SK-N-SH treated with all-trans-retinoic acid at 6 μM for 48 hours (cell line): ENCODE measurements at regions not wholly inside any gene's neighbourhood (a gene's known extent, or its start where the extent isn't known, plus 50 kb on each side); places are given as distances from the start of the nearest gene placed in this dataset.

Source experiments
- ATAC-seq: fragments of 200-7000 bp; cut with Tn5 transposase; 3 replicates; pipeline ENCODE4 v1.9.1; 2020; ENCODE audit warnings: mild to moderate bottlenecking, moderate library complexity
- ARNTL ChIP-seq: fragments of 450-650 bp; formaldehyde crosslinking; IDR thresholded peaks from 2 replicates; pipeline ENCODE4 v1.5.0; 2020; ENCODE audit warnings: low read depth, mild to moderate bottlenecking, moderate library complexity, borderline replicate concordance
- BACH2 ChIP-seq: fragments of 250-450 bp; sonication (Bioruptor Pico); IDR thresholded peaks from 2 replicates; pipeline ENCODE4 v1.9.0; 2021; ENCODE audit warnings: mild to moderate bottlenecking, borderline replicate concordance
- CREB5 ChIP-seq: fragments of 250-450 bp; sonication (Bioruptor Pico); IDR thresholded peaks from 2 replicates; pipeline ENCODE4 v1.5.1; 2020; ENCODE audit warnings: low read depth, mild to moderate bottlenecking, moderate library complexity
- CSDC2 ChIP-seq: fragments of 250-450 bp; sonication (Bioruptor Pico); IDR thresholded peaks from 2 replicates; pipeline ENCODE4 v1.5.0; 2020; ENCODE audit warnings: mild to moderate bottlenecking, moderate library complexity
- CSRNP3 ChIP-seq: fragments of 250-450 bp; sonication (Bioruptor Pico); IDR thresholded peaks from 2 replicates; pipeline ENCODE4 v1.5.1; 2021; ENCODE audit warnings: mild to moderate bottlenecking, moderate library complexity
- ESRRG ChIP-seq: fragments of 250-450 bp; sonication (Bioruptor Pico); IDR thresholded peaks from 2 replicates; pipeline ENCODE4 v1.6.1; 2021; ENCODE audit warnings: mild to moderate bottlenecking
- GLIS3 ChIP-seq: fragments of 250-450 bp; sonication (Bioruptor Pico); IDR thresholded peaks from 2 replicates; pipeline ENCODE4 v1.5.0; 2020; ENCODE audit warnings: mild to moderate bottlenecking, moderate library complexity
- ISL1 ChIP-seq: fragments of 250-450 bp; sonication (Bioruptor Pico); IDR thresholded peaks from 2 replicates; pipeline ENCODE4 v2.1.2; 2022; ENCODE audit warnings: mild to moderate bottlenecking, moderate library complexity
- OSR1 ChIP-seq: fragments of 250-450 bp; sonication (Bioruptor Pico); IDR thresholded peaks from 2 replicates; pipeline ENCODE4 v1.8.0; 2022; ENCODE audit warnings: moderate library complexity, mild to moderate bottlenecking, inconsistent platforms
- PATZ1 ChIP-seq: fragments of 250-450 bp; sonication (Bioruptor Pico); IDR thresholded peaks from 2 replicates; pipeline ENCODE4 v1.8.0; 2020; ENCODE audit warnings: mild to moderate bottlenecking, moderate library complexity, borderline replicate concordance
- POU6F1 ChIP-seq: fragments of 250-450 bp; sonication (Bioruptor Pico); IDR thresholded peaks from 2 replicates; pipeline ENCODE4 v1.8.0; 2021; ENCODE audit warnings: low read depth, mild to moderate bottlenecking, moderate library complexity, borderline replicate concordance
- PPARA ChIP-seq: fragments of 250-450 bp; sonication (Bioruptor Pico); IDR thresholded peaks from 2 replicates; pipeline ENCODE4 v1.5.0; 2020; ENCODE audit warnings: mild to moderate bottlenecking, borderline replicate concordance
- RARB ChIP-seq: fragments of 250-450 bp; sonication (Bioruptor Pico); IDR thresholded peaks from 2 replicates; pipeline ENCODE4 v1.8.0; 2021; ENCODE audit warnings: mild to moderate bottlenecking, moderate library complexity
- SNAI2 ChIP-seq: fragments of 250-450 bp; sonication (Bioruptor Pico); IDR thresholded peaks from 2 replicates; pipeline ENCODE4 v1.5.0; 2020; ENCODE audit warnings: mild to moderate bottlenecking, moderate library complexity
- TCF4 ChIP-seq: fragments of 250-450 bp; sonication (Bioruptor Pico); IDR thresholded peaks from 2 replicates; pipeline ENCODE4 v1.8.0; 2021; ENCODE audit warnings: mild to moderate bottlenecking, moderate library complexity, borderline replicate concordance
- TOX ChIP-seq: fragments of 250-450 bp; sonication (Bioruptor Pico); IDR thresholded peaks from 2 replicates; pipeline ENCODE4 v1.8.0; 2021; ENCODE audit warnings: mild to moderate bottlenecking, moderate library complexity, borderline replicate concordance
- ZC3H10 ChIP-seq: fragments of 250-450 bp; sonication (Bioruptor Pico); IDR thresholded peaks from 2 replicates; pipeline ENCODE4 v1.5.1; 2021; ENCODE audit warnings: mild to moderate bottlenecking, moderate library complexity
- ZFP3 ChIP-seq: fragments of 250-450 bp; sonication (Bioruptor Pico); IDR thresholded peaks from 2 replicates; pipeline ENCODE4 v1.5.0; 2020; ENCODE audit warnings: mild to moderate bottlenecking, moderate library complexity
- ZFP30 ChIP-seq: fragments of 450-650 bp; formaldehyde crosslinking; IDR thresholded peaks from 2 replicates; pipeline ENCODE4 v1.5.0; 2022; ENCODE audit warnings: mild to moderate bottlenecking, moderate library complexity
- ZNF565 ChIP-seq: fragments of 450-650 bp; formaldehyde crosslinking; conservative IDR thresholded peaks from 2 replicates; pipeline ENCODE4 v1.5.0; 2020; ENCODE audit warnings: low read depth, mild to moderate bottlenecking, moderate library complexity
- ZNF70 ChIP-seq: fragments of 450-650 bp; formaldehyde crosslinking; IDR thresholded peaks from 2 replicates; pipeline ENCODE4 v1.5.0; 2020; ENCODE audit warnings: mild to moderate bottlenecking, moderate library complexity
- ZNF8 ChIP-seq: fragments of 450-650 bp; formaldehyde crosslinking; IDR thresholded peaks from 2 replicates; pipeline ENCODE4 v1.5.0; 2020; ENCODE audit warnings: mild to moderate bottlenecking, moderate library complexity

GRCh38 chr21:32946654-32947053, 79.1 kb upstream of the OLIG2 start:
- no peak for ATAC-seq
- no peak for TF ChIP-seq PPARA (CRISPR knock-in tag)
- no peak for TF ChIP-seq ZC3H10 (CRISPR knock-in tag)
- TF ChIP-seq ESRRG (CRISPR knock-in tag) = no peak
- TF ChIP-seq ISL1 = no peak
- TF ChIP-seq OSR1 = no peak
- TF ChIP-seq ZNF70 (CRISPR knock-in tag) = no peak
- no peak for TF ChIP-seq CSDC2 (CRISPR knock-in tag)
- no peak for TF ChIP-seq POU6F1 (CRISPR knock-in tag)

GRCh38 chr21:32947736-32948135, 78.0 kb upstream of the OLIG2 start:
- TF ChIP-seq ARNTL (no peak), ESRRG (CRISPR knock-in tag) (no peak), GLIS3 (CRISPR knock-in tag) (no peak), ZNF70 (CRISPR knock-in tag) (no peak), SNAI2 (CRISPR knock-in tag) (no peak), ZFP30 (CRISPR knock-in tag) (no peak), TOX (no peak), ISL1 (no peak), RARB (no peak)
- ATAC-seq = no peak

GRCh38 chr21:32949701-32950100, 76.0 kb upstream of the OLIG2 start:
- no peak for TF ChIP-seq ZC3H10 (CRISPR knock-in tag)
- TF ChIP-seq GLIS3 (CRISPR knock-in tag) = no peak
- TF ChIP-seq SNAI2 (CRISPR knock-in tag) = no peak
- no peak for TF ChIP-seq BACH2 (CRISPR knock-in tag)
- no peak for TF ChIP-seq PATZ1 (CRISPR knock-in tag)
- TF ChIP-seq, all 23 proteins: peak for 0
- no peak for ATAC-seq

GRCh38 chr21:32951041-32951440, 74.7 kb upstream of the OLIG2 start:
- no peak for ATAC-seq
- TF ChIP-seq GLIS3 (CRISPR knock-in tag) (no peak), ZFP3 (no peak), TCF4 (CRISPR knock-in tag) (no peak)

GRCh38 chr21:32954353-32954752, 71.4 kb upstream of the OLIG2 start:
- ATAC-seq = no peak
- TF ChIP-seq GLIS3 (CRISPR knock-in tag) = no peak
- no peak for TF ChIP-seq ISL1
- no peak for TF ChIP-seq RARB
- TF ChIP-seq, all 23 proteins: peak for 0

GRCh38 chr21:32955311-32956060, 70.2 kb upstream of the OLIG2 start:
- no peak for ATAC-seq
- TF ChIP-seq ISL1 = no peak
- TF ChIP-seq RARB = no peak
- no peak for TF ChIP-seq ZFP3
- no peak for TF ChIP-seq TCF4 (CRISPR knock-in tag)
- TF ChIP-seq POU6F1 (CRISPR knock-in tag) = no peak
- no peak for TF ChIP-seq CSDC2 (CRISPR knock-in tag)
- TF ChIP-seq GLIS3 (CRISPR knock-in tag) = no peak
- TF ChIP-seq ZC3H10 (CRISPR knock-in tag) = no peak
- TF ChIP-seq CREB5 (CRISPR knock-in tag) = no peak
- no peak for TF ChIP-seq ARNTL
- TF ChIP-seq ZNF565 (CRISPR knock-in tag) = no peak
- no peak for TF ChIP-seq SNAI2 (CRISPR knock-in tag)
- TF ChIP-seq ZNF8 (CRISPR knock-in tag) = no peak
- TF ChIP-seq ZFP30 (CRISPR knock-in tag) = no peak
- no peak for TF ChIP-seq TOX
- TF ChIP-seq ESRRG (CRISPR knock-in tag) = no peak
- TF ChIP-seq CSRNP3 = no peak
- no peak for TF ChIP-seq BACH2 (CRISPR knock-in tag)
- no peak for TF ChIP-seq ZNF70 (CRISPR knock-in tag)
